IMR-90 (cell line): ENCODE measurements at regions not wholly inside any gene's neighbourhood (a gene's known extent, or its start where the extent isn't known, plus 50 kb on each side); places are given as distances from the start of the nearest gene placed in this dataset.

Source experiments
- ATAC-seq: fragments of 200-7000 bp; cut with Tn5 transposase; 2 replicates; pipeline ENCODE4 v1.9.1; 2020; ENCODE audit warnings: low read depth, mild to moderate bottlenecking, moderate library complexity
- BruUV-seq: library from RNA; stranded (reverse); fragments of 400-500 nt; replicated peaks from 2 replicates; lab custom pipeline; 2021; lab: Mats Ljungman, UMichigan
- CTCF ChIA-PET: fragments of 300-600 bp; formaldehyde crosslinking; extraction: SDS; loops from one replicate; lab custom pipeline; 2021; ENCODE audit warnings: antibody characterized with exemption; lab: Yijun Ruan, JAX
- POLR2A ChIA-PET: fragments of 300-600 bp; sonication (Branson Sonifier 250); formaldehyde crosslinking; loops from one replicate; lab custom pipeline; 2022; ENCODE audit warnings: antibody characterized with exemption; ENCODE audit not compliant: unreplicated experiment; lab: Charles Lee
- DNase-seq: peaks from one replicate; pipeline ENCODE4 v3.0.0; 2013
- H2AFZ ChIP-seq: replicated peaks from 2 replicates; pipeline ENCODE3; 2013; ENCODE audit warnings: low read length, mild to moderate bottlenecking; ENCODE audit not compliant: poor library complexity
- H2AK5ac ChIP-seq: 2 replicates; pipeline ENCODE4 v1.6.1; 2013; ENCODE audit warnings: low read depth, low read length, inconsistent platforms
- H2AK9ac ChIP-seq: replicated peaks from 2 replicates; pipeline ENCODE3; 2013; ENCODE audit warnings: mild to moderate bottlenecking, low read depth, low read length, moderate library complexity; ENCODE audit not compliant: poor library complexity
- H2BK120ac ChIP-seq: 2 replicates; pipeline ENCODE4 v1.6.1; 2013; ENCODE audit warnings: low read depth, low read length, inconsistent platforms
- H2BK15ac ChIP-seq: 3 replicates; pipeline ENCODE4 v1.6.1; 2013; ENCODE audit warnings: low read depth, low read length, inconsistent platforms
- H2BK20ac ChIP-seq: 2 replicates; pipeline ENCODE4 v1.6.1; 2013; ENCODE audit warnings: low read depth, mild to moderate bottlenecking, inconsistent platforms, low read length, moderate library complexity
- H2BK5ac ChIP-seq: 2 replicates; pipeline ENCODE4 v1.6.1; 2013; ENCODE audit warnings: mild to moderate bottlenecking, low read depth, low read length, inconsistent platforms; ENCODE audit not compliant: poor library complexity, severe bottlenecking
- H3K14ac ChIP-seq: replicated peaks from 2 replicates; pipeline ENCODE4 v1.6.1; 2013; ENCODE audit warnings: low read depth, low read length, inconsistent platforms
- H3K18ac ChIP-seq: 2 replicates; pipeline ENCODE4 v1.6.1; 2013; ENCODE audit warnings: low read depth, low read length, control low read depth
- H3K23ac ChIP-seq: 2 replicates; pipeline ENCODE4 v1.6.1; 2013; ENCODE audit warnings: low read depth, low read length, inconsistent platforms
- H3K27ac ChIP-seq: 2 replicates; pipeline ENCODE4 v1.5.1; 2013; ENCODE audit warnings: mild to moderate bottlenecking, control low read depth, low read length; ENCODE audit not compliant: insufficient read depth
- H3K27me3 ChIP-seq: 2 replicates; pipeline ENCODE4 v1.6.1; 2013; ENCODE audit warnings: low read length; ENCODE audit not compliant: control insufficient read depth, insufficient read depth
- H3K36me3 ChIP-seq: 2 replicates; pipeline ENCODE4 v1.6.1; 2013; ENCODE audit warnings: low read length, mixed read lengths; ENCODE audit not compliant: control insufficient read depth, insufficient read depth
- H3K4ac ChIP-seq: 2 replicates; pipeline ENCODE4 v1.6.1; 2013; ENCODE audit warnings: low read depth, low read length, inconsistent platforms
- H3K4me1 ChIP-seq: 2 replicates; pipeline ENCODE4 v1.6.1; 2013; ENCODE audit warnings: low read length, mixed read lengths; ENCODE audit not compliant: control insufficient read depth, insufficient read depth
- H3K4me2 ChIP-seq: 2 replicates; pipeline ENCODE4 v1.6.1; 2013; ENCODE audit warnings: low read depth, mild to moderate bottlenecking, control low read depth, low read length, moderate library complexity
- H3K4me3 ChIP-seq: 2 replicates; pipeline ENCODE4 v1.5.1; 2013; ENCODE audit warnings: low read depth, mild to moderate bottlenecking, control low read depth, low read length, moderate library complexity; ENCODE audit not compliant: insufficient read depth
- H3K56ac ChIP-seq: 2 replicates; pipeline ENCODE4 v1.6.1; 2013; ENCODE audit warnings: low read length, inconsistent platforms; ENCODE audit not compliant: insufficient read depth; ENCODE audit errors: extremely low read depth
- H3K79me1 ChIP-seq, 2 experiments: 2 replicates each; pipeline ENCODE4 v1.6.1; 2013; ENCODE audit warnings: low read length in 2 of 2, inconsistent platforms in 1 of 2, low read depth in 1 of 2
- H3K9ac ChIP-seq: 2 replicates; pipeline ENCODE4 v1.6.1; 2013; ENCODE audit warnings: low read depth, low read length, control low read depth
- H3K9me1 ChIP-seq: 2 replicates; pipeline ENCODE4 v1.6.1; 2013; ENCODE audit warnings: low read length, inconsistent platforms; ENCODE audit not compliant: insufficient read depth
- H3K9me3 ChIP-seq: 2 replicates; pipeline ENCODE4 v1.6.1; 2013; ENCODE audit warnings: low read length; ENCODE audit not compliant: control insufficient read depth, insufficient read depth
- H4K20me1 ChIP-seq: 2 replicates; pipeline ENCODE4 v1.6.1; 2013; ENCODE audit warnings: low read length, inconsistent platforms; ENCODE audit not compliant: insufficient read depth
- H4K5ac ChIP-seq: 2 replicates; pipeline ENCODE4 v1.6.1; 2013; ENCODE audit warnings: mild to moderate bottlenecking, low read depth, low read length, control low read depth
- H4K8ac ChIP-seq, 2 experiments: 2 replicates each; pipeline ENCODE4 v1.6.1; 2013; ENCODE audit warnings: low read depth in 2 of 2, low read length in 2 of 2, control low read depth in 1 of 2, inconsistent platforms in 1 of 2
- H4K91ac ChIP-seq: 2 replicates; pipeline ENCODE4 v1.6.1; 2013; ENCODE audit warnings: low read depth, low read length, inconsistent platforms; ENCODE audit not compliant: insufficient read depth
- CHD1 ChIP-seq: IDR thresholded peaks from 2 replicates; pipeline ENCODE4 v1.6.1; 2012; ENCODE audit warnings: low read depth, low read length, improper control_type of control experiment
- FOS ChIP-seq: fragments of 150-350 bp; IDR thresholded peaks from 2 replicates; pipeline ENCODE4 v1.6.1; 2016; ENCODE audit warnings: low read depth, low read length
- MAZ ChIP-seq: IDR thresholded peaks from 2 replicates; pipeline ENCODE4 v1.6.1; 2012; ENCODE audit warnings: low read depth, mild to moderate bottlenecking, low read length, improper control_type of control experiment, moderate library complexity, borderline replicate concordance
- MXI1 ChIP-seq: IDR thresholded peaks from 2 replicates; pipeline ENCODE4 v1.6.1; 2012; ENCODE audit warnings: low read depth, mild to moderate bottlenecking, low read length, moderate library complexity, borderline replicate concordance
- RFX5 ChIP-seq: IDR thresholded peaks from 2 replicates; pipeline ENCODE4 v1.8.0; 2012; ENCODE audit warnings: low read depth, mild to moderate bottlenecking, low read length, moderate library complexity
- SMC3 ChIP-seq: fragments of 150-350 bp; IDR thresholded peaks from 2 replicates; pipeline ENCODE4 v1.6.1; 2016; ENCODE audit warnings: low read depth, mild to moderate bottlenecking, antibody characterized with exemption, low read length, moderate library complexity
- WGBS, 2 experiments: methylation state at CpG; one replicate each; pipeline versions ENCODE4 v1.1.5 to v1.1.7; 2013; ENCODE audit warnings: missing lambda C conversion rate in 2 of 2; ENCODE audit not compliant: insufficient read length in 1 of 2; ENCODE audit errors: extremely low coverage in 2 of 2; 5-methylcytosine and 5-hydroxymethylcytosine counted together
- dilution Hi-C: fragments of 300-500 bp; cut with HindIII; formaldehyde crosslinking; loops from one replicate; pipeline ENCODE4 v1.14.3; 2018; ENCODE audit warnings: low sequenced_read_pairs; ENCODE audit not compliant: unreplicated experiment
- in situ Hi-C: fragments of 300-500 bp; cut with MboI; formaldehyde crosslinking; loops from 3 replicates; pipeline ENCODE4 v1.14.3; 2019; ENCODE audit warnings: low sequenced_read_pairs, inconsistent platforms, mixed read lengths
- intact Hi-C: fragments of 100-400 bp; cut with micrococcal nuclease; formaldehyde crosslinking; loops from 2 replicates; pipeline ENCODE4 v1.10.0; 2022
- TF ChIP-seq, protein P1 (sequence below): fragments of 150-350 bp; IDR thresholded peaks from 2 replicates; pipeline ENCODE4 v1.6.1; 2016; ENCODE audit warnings: low read depth, mild to moderate bottlenecking, low read length, moderate library complexity, borderline replicate concordance

- no CpG with 5 or more reads among the region's 2 CpGs for WGBS, 2 experiments
- no peak overlapping the region for H2AK5ac ChIP-seq
Measured at GRCh38 chr3:146380046-146380445, 89.3 kb downstream of the PLSCR2 start.

More at GRCh38 chr3:146380046-146380445, 89.3 kb downstream of the PLSCR2 start:
- DNase-seq: no peak
- H3K79me1 ChIP-seq: no peaks in the 10 kb centered on the region
- H3K14ac ChIP-seq: no peak overlapping the region
- no peak overlapping the region for H4K8ac ChIP-seq
- no peaks in the 10 kb centered on the region; the same call in 1 of the 2 replicates for H3K9me1 ChIP-seq
- H2BK20ac ChIP-seq: no peak overlapping the region
- no peak for ATAC-seq
- H3K9me3 ChIP-seq: no peaks in the 10 kb centered on the region
- H3K23ac ChIP-seq: no peak overlapping the region
- H3K9ac ChIP-seq: no peak overlapping the region
- no peak overlapping the region for H2BK5ac ChIP-seq
- H4K20me1 ChIP-seq: no peaks in the 10 kb centered on the region
- ChIA-PET POLR2A (no interaction called here), CTCF (interaction anchor here (1.2 kb wide), 1 partner anchor 53 kb away, joined by 3 read pairs; no protein-coding TSS in a partner anchor)
- H3K4me3 ChIP-seq: no peak overlapping the region
- no peaks in the 10 kb centered on the region for H3K4me1 ChIP-seq
- no peak overlapping the region for H3K27ac ChIP-seq
- TF ChIP-seq CHD1 (no peak), MAZ (no peak), SMC3 (no peak), MXI1 (no peak), RFX5 (no peak), FOS (no peak)
- TF ChIP-seq, protein P1, sequence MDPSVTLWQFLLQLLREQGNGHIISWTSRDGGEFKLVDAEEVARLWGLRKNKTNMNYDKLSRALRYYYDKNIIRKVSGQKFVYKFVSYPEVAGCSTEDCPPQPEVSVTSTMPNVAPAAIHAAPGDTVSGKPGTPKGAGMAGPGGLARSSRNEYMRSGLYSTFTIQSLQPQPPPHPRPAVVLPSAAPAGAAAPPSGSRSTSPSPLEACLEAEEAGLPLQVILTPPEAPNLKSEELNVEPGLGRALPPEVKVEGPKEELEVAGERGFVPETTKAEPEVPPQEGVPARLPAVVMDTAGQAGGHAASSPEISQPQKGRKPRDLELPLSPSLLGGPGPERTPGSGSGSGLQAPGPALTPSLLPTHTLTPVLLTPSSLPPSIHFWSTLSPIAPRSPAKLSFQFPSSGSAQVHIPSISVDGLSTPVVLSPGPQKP: no peak
- no peak overlapping the region for H3K18ac ChIP-seq
- no peaks in the 10 kb centered on the region for H3K36me3 ChIP-seq
- H3K56ac ChIP-seq: no peak overlapping the region
- BruUV-seq: no TSS peak
- H4K5ac ChIP-seq: no peak overlapping the region
- no peak overlapping the region for H3K4ac ChIP-seq
- dilution Hi-C loops: no loop called here
- no peak overlapping the region for H4K91ac ChIP-seq
- intact Hi-C loops: no loop called here
- H3K4me2 ChIP-seq: no peak overlapping the region
- in situ Hi-C loops: no loop called here
- no peak overlapping the region for H2BK120ac ChIP-seq
- H2AFZ ChIP-seq: no peak overlapping the region
- no peak overlapping the region for H2AK9ac ChIP-seq
- no peaks in the 10 kb centered on the region; the same call in 1 of the 2 replicates for H3K27me3 ChIP-seq
- no peak overlapping the region for H2BK15ac ChIP-seq
